ENCODE measurements at regions not wholly inside any gene's neighbourhood (a gene's known extent, or its start where the extent isn't known, plus 50 kb on each side); places are given as distances from the start of the nearest gene placed in this dataset.

DNA sequence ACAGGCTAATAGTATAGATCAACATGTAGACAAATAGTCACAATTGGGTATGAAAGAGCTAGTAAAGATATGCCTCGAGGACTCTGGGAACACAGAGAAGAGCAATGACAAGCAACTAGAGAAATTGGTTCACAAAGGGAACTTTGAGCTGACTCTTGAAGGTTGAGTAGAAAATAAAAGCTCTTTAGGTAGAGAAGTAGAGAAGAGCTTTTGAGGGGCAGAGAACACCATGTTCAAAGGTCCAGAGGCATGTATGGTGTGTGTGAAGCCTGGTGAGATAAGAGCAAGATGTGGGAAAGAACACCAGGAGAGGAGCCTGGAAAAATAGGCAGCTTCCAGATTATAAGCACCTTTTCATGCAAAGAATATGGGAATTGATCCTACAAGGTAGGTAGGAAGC is 109.7 kb upstream of the MAGI3 start:
- Histone ChIP-seq H3K4me1 (ENCODE audit: control extremely low read depth in 1 of 4, control insufficient read depth in 4 of 4, insufficient read depth in 4 of 4, low read length in 3 of 4) (no peaks in the 10 kb centered on the region), H3K4me3 (ENCODE audit: control insufficient read depth in 1 of 7, extremely low read depth in 1 of 7, insufficient read depth in 4 of 7, low read depth in 2 of 7, low read length in 6 of 7) (no peak overlapping the region), H3K27me3 (replicated peaks in 2 of 5; ENCODE audit: control insufficient read depth in 4 of 5, insufficient read depth in 5 of 5, low read length in 4 of 5) (no peaks in the 10 kb centered on the region), H3K9me3 (ENCODE audit: control extremely low read depth in 1 of 5, control insufficient read depth in 4 of 5, insufficient read depth in 2 of 5, low read depth in 1 of 5, low read length in 4 of 5) (no peaks in the 10 kb centered on the region), H3K36me3 (ENCODE audit: control insufficient read depth in 4 of 4, insufficient read depth in 4 of 4, low read length in 3 of 4) (no peaks in the 10 kb centered on the region), H3K27ac (ENCODE audit: insufficient read depth in 1 of 2, low read depth in 1 of 2, low read length in 2 of 2, poor library complexity in 1 of 2, severe bottlenecking in 2 of 2) (no peak overlapping the region)
- POLR2A ChIA-PET, result no interaction called here
- no peak for DNase-seq
- CTCF ChIA-PET, result no interaction called here
- 100% methylated on average over 1 of the region's 1 CpG for WGBS (ENCODE audit: insufficient coverage)

DNA sequence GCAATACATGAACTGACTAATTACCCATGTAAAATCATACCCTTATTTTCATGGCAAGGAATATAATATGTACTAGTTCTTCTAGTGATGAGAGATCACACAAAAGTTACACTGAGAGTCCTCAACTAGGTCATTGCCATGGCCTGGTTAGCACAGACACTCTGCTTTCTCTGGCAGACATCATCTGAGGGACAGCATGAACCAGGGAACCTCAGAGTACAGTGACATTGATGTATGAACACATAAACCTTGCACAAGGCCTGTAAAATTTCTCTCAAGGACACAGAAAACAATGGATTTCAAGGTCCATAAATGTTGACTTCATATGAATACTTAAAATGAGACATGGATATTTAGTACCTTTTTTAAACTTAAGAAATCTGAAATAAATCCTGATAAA is 108.8 kb upstream of the MAGI3 start:
- CTCF ChIA-PET, result no interaction called here
- Histone ChIP-seq H3K4me1 (ENCODE audit: control extremely low read depth in 1 of 4, control insufficient read depth in 4 of 4, insufficient read depth in 4 of 4, low read length in 3 of 4) (no peaks in the 10 kb centered on the region), H3K36me3 (ENCODE audit: control insufficient read depth in 4 of 4, insufficient read depth in 4 of 4, low read length in 3 of 4) (no peaks in the 10 kb centered on the region), H3K9me3 (ENCODE audit: control extremely low read depth in 1 of 5, control insufficient read depth in 4 of 5, insufficient read depth in 2 of 5, low read depth in 1 of 5, low read length in 4 of 5) (no peaks in the 10 kb centered on the region), H3K27me3 (replicated peaks in 2 of 5; ENCODE audit: control insufficient read depth in 4 of 5, insufficient read depth in 5 of 5, low read length in 4 of 5) (no peaks in the 10 kb centered on the region), H3K27ac (ENCODE audit: insufficient read depth in 1 of 2, low read depth in 1 of 2, low read length in 2 of 2, poor library complexity in 1 of 2, severe bottlenecking in 2 of 2) (no peak overlapping the region), H3K4me3 (ENCODE audit: control insufficient read depth in 1 of 7, extremely low read depth in 1 of 7, insufficient read depth in 4 of 7, low read depth in 2 of 7, low read length in 6 of 7) (no peak overlapping the region)
- POLR2A ChIA-PET, result no interaction called here
- DNase-seq, result no peak

DNA sequence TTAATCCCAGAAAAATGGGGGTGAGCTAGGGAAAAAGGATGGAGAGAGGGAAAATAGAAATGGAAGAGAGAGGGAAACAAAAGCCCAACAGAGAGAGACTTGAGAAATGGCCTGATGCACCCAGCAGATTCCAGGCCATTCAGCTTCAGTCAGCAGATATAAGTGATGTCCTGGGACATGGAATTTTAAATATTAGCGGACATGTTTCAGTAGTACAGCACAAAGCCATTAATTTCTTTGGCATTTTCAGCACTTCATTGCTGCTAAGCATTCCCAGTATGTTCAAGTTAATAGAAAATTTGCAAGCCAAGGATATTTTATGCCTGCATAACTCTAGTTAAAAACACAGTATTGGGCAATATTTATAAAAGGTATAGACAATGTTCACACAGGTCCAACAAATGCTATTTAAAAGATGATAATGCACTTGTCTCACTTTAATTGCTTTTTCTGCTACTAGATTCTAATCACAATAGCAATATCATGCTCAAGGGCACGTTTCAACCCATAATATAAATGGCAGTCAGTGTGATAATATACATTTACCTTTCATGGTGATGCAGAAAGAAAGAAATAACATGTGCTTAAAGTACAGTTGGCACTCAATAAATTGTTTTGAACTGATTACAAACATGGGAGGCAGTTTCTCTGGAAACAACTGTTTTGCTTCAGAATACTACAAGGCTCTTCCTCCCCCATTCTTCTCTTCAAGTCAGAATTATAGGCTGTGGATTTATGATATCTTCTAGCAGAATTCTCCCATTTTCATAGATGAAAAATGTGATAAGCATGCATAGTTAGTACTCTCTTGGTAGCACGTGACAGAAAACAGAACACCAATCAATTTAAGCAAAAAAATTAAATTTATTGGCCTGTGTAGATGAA is 108.1 kb upstream of the MAGI3 start:
- H3K4me3 ChIP-seq (ENCODE audit: control insufficient read depth in 1 of 7, extremely low read depth in 1 of 7, insufficient read depth in 4 of 7, low read depth in 2 of 7, low read length in 6 of 7), result no peak overlapping the region
- H3K9me3 ChIP-seq (ENCODE audit: control extremely low read depth in 1 of 5, control insufficient read depth in 4 of 5, insufficient read depth in 2 of 5, low read depth in 1 of 5, low read length in 4 of 5), result no peaks in the 10 kb centered on the region
- H3K27ac ChIP-seq (ENCODE audit: insufficient read depth in 1 of 2, low read depth in 1 of 2, low read length in 2 of 2, poor library complexity in 1 of 2, severe bottlenecking in 2 of 2), result no peak overlapping the region
- no peaks in the 10 kb centered on the region for H3K4me1 ChIP-seq (ENCODE audit: control extremely low read depth in 1 of 4, control insufficient read depth in 4 of 4, insufficient read depth in 4 of 4, low read length in 3 of 4)
- no peaks in the 10 kb centered on the region for H3K36me3 ChIP-seq (ENCODE audit: control insufficient read depth in 4 of 4, insufficient read depth in 4 of 4, low read length in 3 of 4)
- WGBS (ENCODE audit: insufficient coverage), result 100% methylated on average over 1 of the region's 3 CpGs
- no peak for DNase-seq
- no peaks in the 10 kb centered on the region for H3K27me3 ChIP-seq (replicated peaks in 2 of 5; ENCODE audit: control insufficient read depth in 4 of 5, insufficient read depth in 5 of 5, low read length in 4 of 5)
- POLR2A ChIA-PET, result no interaction called here
- CTCF ChIA-PET, result no interaction called here

DNA sequence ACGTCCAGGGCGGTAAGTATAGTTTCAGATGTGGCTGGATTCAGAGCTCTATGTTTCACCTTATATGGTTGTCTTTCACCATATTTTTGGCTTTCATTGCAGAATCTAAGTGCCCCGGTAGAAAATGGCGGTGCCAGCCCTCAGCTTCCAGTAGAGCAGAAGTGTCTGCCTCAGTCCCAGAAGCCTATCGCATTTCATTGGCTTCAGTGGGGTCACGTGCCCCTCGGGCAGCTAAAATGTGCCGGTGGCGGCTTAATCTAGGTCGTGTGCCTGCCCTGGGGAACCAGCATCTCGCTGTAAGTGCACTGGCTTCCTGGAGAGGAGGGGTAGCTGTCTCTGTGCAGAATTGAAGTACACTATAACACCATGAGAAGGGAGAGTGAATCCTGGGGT is 107.4 kb upstream of the MAGI3 start:
- CTCF ChIA-PET, result no interaction called here
- no peak for DNase-seq
- H3K4me3 ChIP-seq (ENCODE audit: control insufficient read depth in 1 of 7, extremely low read depth in 1 of 7, insufficient read depth in 4 of 7, low read depth in 2 of 7, low read length in 6 of 7), result no peak overlapping the region
- no peaks in the 10 kb centered on the region for H3K4me1 ChIP-seq (ENCODE audit: control extremely low read depth in 1 of 4, control insufficient read depth in 4 of 4, insufficient read depth in 4 of 4, low read length in 3 of 4)
- H3K9me3 ChIP-seq (ENCODE audit: control extremely low read depth in 1 of 5, control insufficient read depth in 4 of 5, insufficient read depth in 2 of 5, low read depth in 1 of 5, low read length in 4 of 5), result no peaks in the 10 kb centered on the region
- 92% methylated on average over 11 of the region's 11 CpGs for WGBS (ENCODE audit: insufficient coverage)
- no peaks in the 10 kb centered on the region for H3K27me3 ChIP-seq (replicated peaks in 2 of 5; ENCODE audit: control insufficient read depth in 4 of 5, insufficient read depth in 5 of 5, low read length in 4 of 5)
- POLR2A ChIA-PET, result no interaction called here
- H3K36me3 ChIP-seq (ENCODE audit: control insufficient read depth in 4 of 4, insufficient read depth in 4 of 4, low read length in 3 of 4), result no peaks in the 10 kb centered on the region
- H3K27ac ChIP-seq (ENCODE audit: insufficient read depth in 1 of 2, low read depth in 1 of 2, low read length in 2 of 2, poor library complexity in 1 of 2, severe bottlenecking in 2 of 2), result no peak overlapping the region

DNA sequence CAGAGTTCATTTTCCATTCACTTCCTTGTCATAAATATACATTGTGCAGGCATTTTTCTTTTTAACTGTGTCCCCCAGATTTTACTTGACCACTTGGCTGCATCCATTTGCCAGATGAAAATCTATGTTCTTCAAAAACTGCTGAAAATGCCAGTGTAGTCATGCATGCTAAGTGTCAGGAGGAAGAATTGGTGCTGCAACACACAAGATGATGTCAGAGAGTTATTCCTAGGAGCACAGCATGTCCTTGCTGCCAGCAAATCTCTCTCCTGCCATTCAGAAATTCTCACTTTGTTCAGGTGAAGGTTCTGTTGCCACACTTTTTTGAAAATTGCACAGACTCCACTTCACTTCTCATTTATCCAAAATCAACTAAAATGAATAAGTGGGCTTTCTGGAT is 106.4 kb upstream of the MAGI3 start:
- Histone ChIP-seq H3K36me3 (ENCODE audit: control insufficient read depth in 4 of 4, insufficient read depth in 4 of 4, low read length in 3 of 4) (no peaks in the 10 kb centered on the region), H3K4me3 (ENCODE audit: control insufficient read depth in 1 of 7, extremely low read depth in 1 of 7, insufficient read depth in 4 of 7, low read depth in 2 of 7, low read length in 6 of 7) (no peak overlapping the region), H3K27ac (ENCODE audit: insufficient read depth in 1 of 2, low read depth in 1 of 2, low read length in 2 of 2, poor library complexity in 1 of 2, severe bottlenecking in 2 of 2) (no peak overlapping the region), H3K4me1 (ENCODE audit: control extremely low read depth in 1 of 4, control insufficient read depth in 4 of 4, insufficient read depth in 4 of 4, low read length in 3 of 4) (no peaks in the 10 kb centered on the region), H3K27me3 (replicated peaks in 2 of 5; ENCODE audit: control insufficient read depth in 4 of 5, insufficient read depth in 5 of 5, low read length in 4 of 5) (no peaks in the 10 kb centered on the region), H3K9me3 (ENCODE audit: control extremely low read depth in 1 of 5, control insufficient read depth in 4 of 5, insufficient read depth in 2 of 5, low read depth in 1 of 5, low read length in 4 of 5) (no peaks in the 10 kb centered on the region)
- ChIA-PET CTCF (no interaction called here), POLR2A (no interaction called here)
- DNase-seq, result no peak

DNA sequence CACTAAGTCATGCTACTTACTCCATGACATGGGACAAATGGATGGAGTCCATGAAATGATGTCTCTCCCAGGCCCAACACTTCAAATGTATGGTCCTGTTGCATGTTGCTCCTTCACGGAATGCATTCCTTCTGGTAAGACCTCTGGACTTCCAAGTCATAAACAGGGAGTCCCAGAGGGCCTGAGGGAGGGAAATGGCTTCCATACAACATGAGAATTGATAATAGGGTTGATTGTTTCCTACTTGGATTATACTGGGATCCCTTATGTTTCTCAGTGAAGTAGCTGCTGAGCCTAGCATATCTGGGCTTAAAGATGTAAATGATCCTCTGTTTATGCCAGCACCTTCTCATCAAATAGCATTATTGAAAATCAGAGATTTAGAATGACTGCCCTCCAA is 104.2 kb upstream of the MAGI3 start:
- Histone ChIP-seq H3K27ac (ENCODE audit: insufficient read depth in 1 of 2, low read depth in 1 of 2, low read length in 2 of 2, poor library complexity in 1 of 2, severe bottlenecking in 2 of 2) (no peak overlapping the region), H3K4me3 (ENCODE audit: control insufficient read depth in 1 of 7, extremely low read depth in 1 of 7, insufficient read depth in 4 of 7, low read depth in 2 of 7, low read length in 6 of 7) (no peak overlapping the region), H3K36me3 (ENCODE audit: control insufficient read depth in 4 of 4, insufficient read depth in 4 of 4, low read length in 3 of 4) (no peaks in the 10 kb centered on the region), H3K9me3 (ENCODE audit: control extremely low read depth in 1 of 5, control insufficient read depth in 4 of 5, insufficient read depth in 2 of 5, low read depth in 1 of 5, low read length in 4 of 5) (no peaks in the 10 kb centered on the region), H3K27me3 (replicated peaks in 2 of 5; ENCODE audit: control insufficient read depth in 4 of 5, insufficient read depth in 5 of 5, low read length in 4 of 5) (peaks cover 0 to under 1% (median 0%) of the 10 kb centered on the region in 5 experiments), H3K4me1 (ENCODE audit: control extremely low read depth in 1 of 4, control insufficient read depth in 4 of 4, insufficient read depth in 4 of 4, low read length in 3 of 4) (no peaks in the 10 kb centered on the region)
- no peak for DNase-seq
- POLR2A ChIA-PET, result no interaction called here
- CTCF ChIA-PET, result no interaction called here
- 100% methylated on average over 1 of the region's 1 CpG for WGBS (ENCODE audit: insufficient coverage)

DNA sequence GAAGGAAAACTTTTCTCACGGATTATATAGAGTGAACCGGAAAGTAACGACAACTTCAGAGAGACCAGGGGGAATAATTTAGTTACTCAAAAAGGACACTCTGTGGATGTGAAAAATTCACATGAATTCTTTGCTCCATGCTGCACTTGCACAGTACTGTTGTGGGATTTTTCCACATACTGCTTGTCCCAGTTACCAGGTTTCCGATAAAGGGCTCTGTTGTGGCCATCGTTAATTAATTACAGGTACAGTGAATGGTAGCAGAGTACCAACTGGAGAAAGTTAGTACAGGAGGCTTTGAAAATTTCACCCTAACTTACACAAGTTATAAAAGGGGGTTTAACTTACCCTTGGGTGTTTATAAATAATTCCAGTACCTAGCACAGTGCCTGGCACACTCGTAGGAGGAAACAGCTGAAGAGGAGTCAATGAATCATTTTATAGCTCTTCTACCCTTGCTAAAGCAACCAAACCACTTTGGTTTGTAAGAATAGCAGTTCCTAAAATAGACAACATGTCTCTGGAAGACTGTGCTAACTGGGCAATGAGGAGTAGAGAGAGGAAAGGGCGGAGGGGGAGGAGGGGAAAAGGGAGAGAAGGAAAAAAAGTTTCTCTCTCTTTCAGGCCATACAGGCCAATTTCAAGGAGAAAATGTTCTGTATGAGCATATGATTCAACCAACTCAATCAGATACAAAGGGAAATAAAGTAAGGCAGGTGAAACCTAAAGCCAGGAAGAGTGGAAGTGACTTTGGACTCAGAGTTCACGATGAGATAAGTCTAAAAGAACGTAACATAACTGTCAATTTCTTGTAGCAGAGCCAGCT is 98.3 kb upstream of the MAGI3 start:
- CTCF ChIA-PET, result interaction anchor here (0.6 kb wide), 1 partner anchor 20 kb away, joined by 3 read pairs; no protein-coding TSS in a partner anchor
- H3K36me3 ChIP-seq (ENCODE audit: control insufficient read depth in 4 of 4, insufficient read depth in 4 of 4, low read length in 3 of 4), result no peaks in the 10 kb centered on the region
- H3K27me3 ChIP-seq (replicated peaks in 2 of 5; ENCODE audit: control insufficient read depth in 4 of 5, insufficient read depth in 5 of 5, low read length in 4 of 5), result peaks cover 0 to 3% (median 0%) of the 10 kb centered on the region in 5 experiments
- POLR2A ChIA-PET, result no interaction called here
- 97% methylated on average over 6 of the region's 9 CpGs for WGBS (ENCODE audit: insufficient coverage)
- no peak overlapping the region for H3K4me3 ChIP-seq (ENCODE audit: control insufficient read depth in 1 of 7, extremely low read depth in 1 of 7, insufficient read depth in 4 of 7, low read depth in 2 of 7, low read length in 6 of 7)
- no peaks in the 10 kb centered on the region for H3K9me3 ChIP-seq (ENCODE audit: control extremely low read depth in 1 of 5, control insufficient read depth in 4 of 5, insufficient read depth in 2 of 5, low read depth in 1 of 5, low read length in 4 of 5)
- no peaks in the 10 kb centered on the region for H3K4me1 ChIP-seq (ENCODE audit: control extremely low read depth in 1 of 4, control insufficient read depth in 4 of 4, insufficient read depth in 4 of 4, low read length in 3 of 4)
- H3K27ac ChIP-seq (ENCODE audit: insufficient read depth in 1 of 2, low read depth in 1 of 2, low read length in 2 of 2, poor library complexity in 1 of 2, severe bottlenecking in 2 of 2), result no peak overlapping the region
- no peak for DNase-seq

All from common myeloid progenitor, CD34-positive (primary cell).